Lower leg skin (tissue), 3 donors: ENCODE measurements at regions not wholly inside any gene's neighbourhood (a gene's known extent, or its start where the extent isn't known, plus 50 kb on each side); places are given as distances from the start of the nearest gene placed in this dataset.

ENCODE experiments used
- POLR2A ChIP-seq, 2 donors: fragments of 450-650 bp; IDR thresholded peaks; one replicate each; pipeline ENCODE4 v1.6.1; 2016 to 2017; ENCODE audit warnings: antibody characterized with exemption in 2 of 2, mild to moderate bottlenecking in 1 of 2, moderate library complexity in 1 of 2
- TF ChIP-seq, protein P1 (sequence below), 3 donors: fragments of 450-650 bp; IDR thresholded peaks; one replicate each; pipeline ENCODE4 v1.5.1; 2016; ENCODE audit warnings: antibody characterized with exemption in 3 of 3, mild to moderate bottlenecking in 3 of 3, moderate library complexity in 2 of 3

DNA sequence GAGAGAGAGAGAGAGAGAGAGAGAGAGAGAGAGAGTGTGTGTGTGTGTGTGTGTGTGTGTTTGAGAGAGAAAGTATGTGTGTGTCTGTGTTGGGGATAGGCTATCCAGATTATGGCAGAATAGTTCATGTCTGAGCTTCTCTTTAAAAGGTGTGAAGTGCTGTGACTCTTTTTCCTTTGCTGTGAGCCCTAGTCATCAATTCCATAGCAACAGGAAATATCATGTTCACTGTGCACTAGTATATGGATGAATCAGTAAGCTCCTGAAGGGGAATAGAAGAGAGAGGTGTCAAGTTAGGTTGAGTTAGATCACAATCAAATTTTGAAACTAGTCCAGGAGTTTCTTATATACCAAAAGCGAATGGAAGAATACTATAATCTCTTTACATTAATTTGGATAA is 318.7 kb downstream of the RFPL4B start:
- TF ChIP-seq, protein P1, sequence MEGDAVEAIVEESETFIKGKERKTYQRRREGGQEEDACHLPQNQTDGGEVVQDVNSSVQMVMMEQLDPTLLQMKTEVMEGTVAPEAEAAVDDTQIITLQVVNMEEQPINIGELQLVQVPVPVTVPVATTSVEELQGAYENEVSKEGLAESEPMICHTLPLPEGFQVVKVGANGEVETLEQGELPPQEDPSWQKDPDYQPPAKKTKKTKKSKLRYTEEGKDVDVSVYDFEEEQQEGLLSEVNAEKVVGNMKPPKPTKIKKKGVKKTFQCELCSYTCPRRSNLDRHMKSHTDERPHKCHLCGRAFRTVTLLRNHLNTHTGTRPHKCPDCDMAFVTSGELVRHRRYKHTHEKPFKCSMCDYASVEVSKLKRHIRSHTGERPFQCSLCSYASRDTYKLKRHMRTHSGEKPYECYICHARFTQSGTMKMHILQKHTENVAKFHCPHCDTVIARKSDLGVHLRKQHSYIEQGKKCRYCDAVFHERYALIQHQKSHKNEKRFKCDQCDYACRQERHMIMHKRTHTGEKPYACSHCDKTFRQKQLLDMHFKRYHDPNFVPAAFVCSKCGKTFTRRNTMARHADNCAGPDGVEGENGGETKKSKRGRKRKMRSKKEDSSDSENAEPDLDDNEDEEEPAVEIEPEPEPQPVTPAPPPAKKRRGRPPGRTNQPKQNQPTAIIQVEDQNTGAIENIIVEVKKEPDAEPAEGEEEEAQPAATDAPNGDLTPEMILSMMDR (IDR thresholded peaks at IDR 0.05), result no peak
- TF ChIP-seq POLR2A (IDR thresholded peaks at IDR 0.05), result no peak
